ENCODE measurements at regions not wholly inside any gene's neighbourhood (a gene's known extent, or its start where the extent isn't known, plus 50 kb on each side); places are given as distances from the start of the nearest gene placed in this dataset.

DNA sequence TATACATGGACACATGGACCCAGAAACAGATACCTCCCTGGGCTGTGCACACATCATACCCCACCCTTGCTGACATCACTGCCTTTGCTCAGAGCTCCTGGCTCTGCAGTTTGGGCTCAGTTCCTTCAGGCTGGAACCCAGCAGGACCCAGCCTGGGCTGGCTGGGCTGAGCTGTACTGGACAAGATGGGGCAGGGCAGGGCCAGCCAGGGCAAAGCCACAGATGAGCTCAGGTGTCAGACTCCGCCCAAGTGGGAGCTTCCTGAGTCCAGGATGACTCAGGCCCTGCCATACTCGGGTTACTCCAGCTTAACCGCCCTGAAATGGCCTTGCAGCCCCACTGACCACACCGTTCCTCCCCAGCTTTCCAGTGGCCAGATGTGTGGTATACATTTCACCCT is 284.9 kb downstream of the OSR1 start:
- ATAC-seq, result peak; percentile 24
- Histone ChIP-seq H3K4me3 (no peak overlapping the region), H3K27me3 (no peaks in the 10 kb centered on the region), H3K27ac (no peak overlapping the region), H3K36me3 (no peaks in the 10 kb centered on the region), H3K9me3 (no peaks in the 10 kb centered on the region), H3K4me1 (peaks cover 0 to 15% (median 0%) of the 10 kb centered on the region in 3 donors)
- WGBS, 2 donors (ENCODE audit: low coverage in 1 of 2), result 86% methylated on average over 3 of the region's 4 CpGs; no CpG with 5 or more reads in 1 of the 2 donors
- TF ChIP-seq POLR2A (IDR thresholded peaks at IDR 0.05), result no peak
- TF ChIP-seq, protein P1, sequence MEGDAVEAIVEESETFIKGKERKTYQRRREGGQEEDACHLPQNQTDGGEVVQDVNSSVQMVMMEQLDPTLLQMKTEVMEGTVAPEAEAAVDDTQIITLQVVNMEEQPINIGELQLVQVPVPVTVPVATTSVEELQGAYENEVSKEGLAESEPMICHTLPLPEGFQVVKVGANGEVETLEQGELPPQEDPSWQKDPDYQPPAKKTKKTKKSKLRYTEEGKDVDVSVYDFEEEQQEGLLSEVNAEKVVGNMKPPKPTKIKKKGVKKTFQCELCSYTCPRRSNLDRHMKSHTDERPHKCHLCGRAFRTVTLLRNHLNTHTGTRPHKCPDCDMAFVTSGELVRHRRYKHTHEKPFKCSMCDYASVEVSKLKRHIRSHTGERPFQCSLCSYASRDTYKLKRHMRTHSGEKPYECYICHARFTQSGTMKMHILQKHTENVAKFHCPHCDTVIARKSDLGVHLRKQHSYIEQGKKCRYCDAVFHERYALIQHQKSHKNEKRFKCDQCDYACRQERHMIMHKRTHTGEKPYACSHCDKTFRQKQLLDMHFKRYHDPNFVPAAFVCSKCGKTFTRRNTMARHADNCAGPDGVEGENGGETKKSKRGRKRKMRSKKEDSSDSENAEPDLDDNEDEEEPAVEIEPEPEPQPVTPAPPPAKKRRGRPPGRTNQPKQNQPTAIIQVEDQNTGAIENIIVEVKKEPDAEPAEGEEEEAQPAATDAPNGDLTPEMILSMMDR (IDR thresholded peaks at IDR 0.05), result no peak
- TF ChIP-seq POLR2AphosphoS5 (IDR thresholded peaks at IDR 0.05), result no peak
- no peak for TF ChIP-seq EP300 (IDR thresholded peaks at IDR 0.05)

DNA sequence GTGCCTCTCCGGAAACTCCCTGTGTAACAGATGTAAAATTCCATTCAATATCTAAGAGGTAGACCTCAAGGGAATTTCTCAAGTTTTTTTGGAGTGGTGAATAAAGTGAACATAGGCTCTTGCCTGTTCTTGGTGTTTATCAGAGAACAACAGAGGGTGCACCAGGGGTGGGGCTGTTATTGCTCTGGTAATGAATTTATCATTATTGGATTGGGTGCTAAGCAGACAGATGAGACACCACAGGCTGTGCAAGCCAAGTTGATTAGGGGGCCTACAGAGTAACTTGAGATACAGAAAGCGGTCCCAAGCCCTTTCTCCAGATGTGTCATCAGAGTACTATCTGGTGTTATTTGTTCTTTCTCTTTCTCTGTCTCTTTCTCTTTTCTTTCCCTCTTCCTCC is 286.3 kb downstream of the OSR1 start:
- Histone ChIP-seq H3K4me1 (peaks cover 0 to 15% (median 0%) of the 10 kb centered on the region in 3 donors), H3K27ac (no peak overlapping the region), H3K9me3 (no peaks in the 10 kb centered on the region), H3K36me3 (no peaks in the 10 kb centered on the region), H3K4me3 (no peak overlapping the region), H3K27me3 (no peaks in the 10 kb centered on the region)
- 100% methylated on average over 2 of the region's 2 CpGs for WGBS, 2 donors (ENCODE audit: low coverage in 1 of 2)
- ATAC-seq, result no peak
- TF ChIP-seq, protein P1 (IDR thresholded peaks at IDR 0.05), result no peak
- TF ChIP-seq POLR2AphosphoS5 (IDR thresholded peaks at IDR 0.05) (no peak), POLR2A (IDR thresholded peaks at IDR 0.05) (no peak), EP300 (IDR thresholded peaks at IDR 0.05) (no peak)

DNA sequence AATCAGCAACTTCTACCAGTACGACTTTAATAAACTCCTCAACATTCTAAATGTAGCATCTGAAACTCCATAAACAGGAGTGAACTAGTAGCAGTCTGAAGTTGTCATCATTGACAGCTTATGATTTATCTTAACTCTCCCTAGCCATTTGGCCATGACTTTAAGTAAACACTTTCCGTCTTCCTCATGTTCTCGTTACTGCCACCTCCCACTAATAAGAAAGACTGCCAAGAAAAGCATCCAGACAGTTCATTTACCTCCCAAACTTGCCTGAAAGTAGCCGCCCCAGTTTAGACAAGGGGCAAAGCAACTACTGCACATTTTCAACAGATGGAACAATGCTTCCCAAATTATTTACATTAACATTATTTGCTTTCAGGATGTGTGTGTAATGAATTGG is 287.5 kb downstream of the OSR1 start:
- ATAC-seq, result no peak
- no peaks in the 10 kb centered on the region for H3K36me3 ChIP-seq

DNA sequence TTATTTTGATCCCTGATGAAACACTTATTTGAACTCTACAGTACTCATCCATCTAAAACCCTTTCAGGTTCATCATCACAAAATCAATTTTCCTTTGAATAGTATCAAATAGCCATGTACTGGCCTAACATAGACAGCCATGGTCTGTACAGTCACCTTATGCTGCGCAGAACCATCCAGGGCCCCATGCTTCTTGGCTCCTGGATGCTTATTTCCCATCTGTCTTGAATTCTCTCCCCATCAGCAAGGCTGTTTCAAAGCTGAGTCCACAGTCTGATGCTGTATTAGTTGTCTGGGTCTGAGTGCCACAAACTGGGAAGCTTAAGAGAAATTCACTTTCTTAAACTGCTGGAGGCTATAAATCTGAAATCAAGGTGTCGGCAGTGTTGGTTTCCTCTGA is 290.2 kb downstream of the OSR1 start:
- WGBS, 2 donors (ENCODE audit: low coverage in 1 of 2), result 92 to 100% methylated on average over 1 to 2 of the region's 2 CpGs

More for the DNA sequence above, 287.5 kb downstream of the OSR1 start:
- H3K4me1 ChIP-seq, result peaks cover 0 to 15% (median 0%) of the 10 kb centered on the region in 3 donors
- TF ChIP-seq, protein P1 (IDR thresholded peaks at IDR 0.05), result no peak
- peak; percentile 42 for TF ChIP-seq POLR2AphosphoS5 (IDR thresholded peaks at IDR 0.05)
- WGBS, 2 donors (ENCODE audit: low coverage in 1 of 2), result 17 to 23% methylated on average over 2 to 4 of the region's 4 CpGs
- no peak overlapping the region for H3K4me3 ChIP-seq
- no peaks in the 10 kb centered on the region for H3K9me3 ChIP-seq
- peak overlapping the region in 2 of 4 donors; percentile 15 to 25 for H3K27ac ChIP-seq
- no peaks in the 10 kb centered on the region for H3K27me3 ChIP-seq

DNA sequence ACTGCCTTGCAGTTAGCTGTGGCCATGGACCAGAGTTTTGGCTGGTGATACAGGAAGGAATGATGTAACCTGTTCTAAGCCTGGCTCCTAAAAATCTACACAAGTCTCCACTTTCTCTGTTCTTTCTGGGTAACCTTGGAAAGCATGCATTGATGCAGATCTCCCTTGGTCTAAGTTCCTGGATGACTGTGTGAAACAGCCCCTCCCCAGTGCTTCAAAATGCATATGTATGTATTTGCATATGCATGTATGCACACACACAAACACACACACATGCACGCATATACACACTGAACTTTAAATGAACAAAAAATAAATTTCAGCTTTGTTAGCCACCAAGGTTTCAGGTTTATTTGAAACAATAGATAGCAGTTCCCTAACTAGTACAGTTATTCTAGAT is 296.1 kb downstream of the OSR1 start:
- ATAC-seq, result no peak
- TF ChIP-seq, protein P1 (IDR thresholded peaks at IDR 0.05), result no peak
- no peak for TF ChIP-seq EP300 (IDR thresholded peaks at IDR 0.05)
- TF ChIP-seq POLR2AphosphoS5 (IDR thresholded peaks at IDR 0.05), result no peak
- TF ChIP-seq POLR2A (IDR thresholded peaks at IDR 0.05), result no peak
- WGBS, 2 donors (ENCODE audit: low coverage in 1 of 2), result 67% methylated on average over 1 of the region's 1 CpG; no CpG with 5 or more reads in 1 of the 2 donors
- Histone ChIP-seq H3K9me3 (no peaks in the 10 kb centered on the region), H3K27me3 (no peaks in the 10 kb centered on the region), H3K4me1 (no peaks in the 10 kb centered on the region), H3K4me3 (no peak overlapping the region), H3K36me3 (no peaks in the 10 kb centered on the region), H3K27ac (no peak overlapping the region)

More for the DNA sequence above, 290.2 kb downstream of the OSR1 start:
- Histone ChIP-seq H3K4me3 (no peak overlapping the region), H3K9me3 (no peaks in the 10 kb centered on the region), H3K36me3 (no peaks in the 10 kb centered on the region), H3K27me3 (no peaks in the 10 kb centered on the region), H3K4me1 (peaks cover 0 to 15% (median 0%) of the 10 kb centered on the region in 3 donors), H3K27ac (no peak overlapping the region)
- no peak for TF ChIP-seq EP300 (IDR thresholded peaks at IDR 0.05)
- TF ChIP-seq, protein P1 (IDR thresholded peaks at IDR 0.05), result no peak
- TF ChIP-seq POLR2A (IDR thresholded peaks at IDR 0.05), result no peak
- TF ChIP-seq POLR2AphosphoS5 (IDR thresholded peaks at IDR 0.05), result no peak
- no peak for ATAC-seq

All from gastroesophageal sphincter (tissue), 4 donors.